ENCODE measurements at regions not wholly inside any gene's neighbourhood (a gene's known extent, or its start where the extent isn't known, plus 50 kb on each side); places are given as distances from the start of the nearest gene placed in this dataset.

- Histone ChIP-seq H3K27ac (ENCODE audit: low read length) (no peak overlapping the region), H3K36me3 (ENCODE audit: control insufficient read depth in 1 of 2, insufficient read depth in 2 of 2, low read length in 2 of 2) (no peaks in the 10 kb centered on the region), H3K27me3 (ENCODE audit: low read depth, low read length) (no peaks in the 10 kb centered on the region), H3K9me3 (ENCODE audit: control insufficient read depth in 1 of 2, low read length in 2 of 2) (no peaks in the 10 kb centered on the region), H3K4me3 (ENCODE audit: low read depth in 1 of 2, low read length in 2 of 2) (no peak overlapping the region), H3K4me1 (ENCODE audit: control insufficient read depth in 1 of 2, insufficient read depth in 2 of 2, low read length in 2 of 2) (no peaks in the 10 kb centered on the region)
These were observed 1317.1 kb upstream of the ZEB2 start for GRCh38 chr2:145836986-145837385.

- no peaks in the 10 kb centered on the region for H3K27me3 ChIP-seq (ENCODE audit: low read depth, low read length)
- H3K9me3 ChIP-seq (ENCODE audit: control insufficient read depth in 1 of 2, low read length in 2 of 2), result no peaks in the 10 kb centered on the region
- H3K36me3 ChIP-seq (ENCODE audit: control insufficient read depth in 1 of 2, insufficient read depth in 2 of 2, low read length in 2 of 2), result no peaks in the 10 kb centered on the region
- no peaks in the 10 kb centered on the region for H3K4me1 ChIP-seq (ENCODE audit: control insufficient read depth in 1 of 2, insufficient read depth in 2 of 2, low read length in 2 of 2)
- no peak overlapping the region for H3K4me3 ChIP-seq (ENCODE audit: low read depth in 1 of 2, low read length in 2 of 2)
- no peak overlapping the region for H3K27ac ChIP-seq (ENCODE audit: low read length)
These were observed 1315.7 kb upstream of the ZEB2 start for GRCh38 chr2:145835665-145836064.

GRCh38 chr2:145832681-145833080 is 1312.8 kb upstream of the ZEB2 start:
- Histone ChIP-seq H3K27ac (ENCODE audit: low read length) (no peak overlapping the region), H3K27me3 (ENCODE audit: low read depth, low read length) (no peaks in the 10 kb centered on the region), H3K36me3 (ENCODE audit: control insufficient read depth in 1 of 2, insufficient read depth in 2 of 2, low read length in 2 of 2) (no peaks in the 10 kb centered on the region), H3K4me1 (ENCODE audit: control insufficient read depth in 1 of 2, insufficient read depth in 2 of 2, low read length in 2 of 2) (no peaks in the 10 kb centered on the region), H3K4me3 (ENCODE audit: low read depth in 1 of 2, low read length in 2 of 2) (no peak overlapping the region), H3K9me3 (ENCODE audit: control insufficient read depth in 1 of 2, low read length in 2 of 2) (no peaks in the 10 kb centered on the region)

- Histone ChIP-seq H3K36me3 (ENCODE audit: control insufficient read depth in 1 of 2, insufficient read depth in 2 of 2, low read length in 2 of 2) (no peaks in the 10 kb centered on the region), H3K4me1 (ENCODE audit: control insufficient read depth in 1 of 2, insufficient read depth in 2 of 2, low read length in 2 of 2) (no peaks in the 10 kb centered on the region)
These were observed 1310.0 kb upstream of the ZEB2 start for GRCh38 chr2:145829931-145830330.

GRCh38 chr2:145827235-145827634 is 1307.3 kb upstream of the ZEB2 start:
- H3K4me1 ChIP-seq (ENCODE audit: control insufficient read depth in 1 of 2, insufficient read depth in 2 of 2, low read length in 2 of 2), result no peaks in the 10 kb centered on the region
- H3K36me3 ChIP-seq (ENCODE audit: control insufficient read depth in 1 of 2, insufficient read depth in 2 of 2, low read length in 2 of 2), result no peaks in the 10 kb centered on the region
- no peaks in the 10 kb centered on the region for H3K27me3 ChIP-seq (ENCODE audit: low read depth, low read length)
- H3K4me3 ChIP-seq (ENCODE audit: low read depth in 1 of 2, low read length in 2 of 2), result no peak overlapping the region
- H3K9me3 ChIP-seq (ENCODE audit: control insufficient read depth in 1 of 2, low read length in 2 of 2), result no peaks in the 10 kb centered on the region
- H3K27ac ChIP-seq (ENCODE audit: low read length), result no peak overlapping the region

More at GRCh38 chr2:145829931-145830330, 1310.0 kb upstream of the ZEB2 start:
- Histone ChIP-seq H3K27me3 (ENCODE audit: low read depth, low read length) (no peaks in the 10 kb centered on the region), H3K9me3 (ENCODE audit: control insufficient read depth in 1 of 2, low read length in 2 of 2) (no peaks in the 10 kb centered on the region), H3K27ac (ENCODE audit: low read length) (no peak overlapping the region), H3K4me3 (ENCODE audit: low read depth in 1 of 2, low read length in 2 of 2) (no peak overlapping the region)

- H3K4me3 ChIP-seq (ENCODE audit: low read depth in 1 of 2, low read length in 2 of 2), result no peak overlapping the region
- no peaks in the 10 kb centered on the region for H3K4me1 ChIP-seq (ENCODE audit: control insufficient read depth in 1 of 2, insufficient read depth in 2 of 2, low read length in 2 of 2)
- no peak overlapping the region for H3K27ac ChIP-seq (ENCODE audit: low read length)
- no peaks in the 10 kb centered on the region for H3K27me3 ChIP-seq (ENCODE audit: low read depth, low read length)
- H3K9me3 ChIP-seq (ENCODE audit: control insufficient read depth in 1 of 2, low read length in 2 of 2), result no peaks in the 10 kb centered on the region
- H3K36me3 ChIP-seq (ENCODE audit: control insufficient read depth in 1 of 2, insufficient read depth in 2 of 2, low read length in 2 of 2), result no peaks in the 10 kb centered on the region
These were observed 1304.5 kb upstream of the ZEB2 start for GRCh38 chr2:145824384-145824783.

- H3K27ac ChIP-seq (ENCODE audit: low read length), result no peak overlapping the region
- no peaks in the 10 kb centered on the region for H3K36me3 ChIP-seq (ENCODE audit: control insufficient read depth in 1 of 2, insufficient read depth in 2 of 2, low read length in 2 of 2)
- no peaks in the 10 kb centered on the region for H3K27me3 ChIP-seq (ENCODE audit: low read depth, low read length)
- no peak overlapping the region for H3K4me3 ChIP-seq (ENCODE audit: low read depth in 1 of 2, low read length in 2 of 2)
- H3K9me3 ChIP-seq (ENCODE audit: control insufficient read depth in 1 of 2, low read length in 2 of 2), result no peaks in the 10 kb centered on the region
- no peaks in the 10 kb centered on the region for H3K4me1 ChIP-seq (ENCODE audit: control insufficient read depth in 1 of 2, insufficient read depth in 2 of 2, low read length in 2 of 2)
These were observed 1303.1 kb upstream of the ZEB2 start for GRCh38 chr2:145822892-145823534.

GRCh38 chr2:145820651-145821050 is 1300.7 kb upstream of the ZEB2 start:
- no peak overlapping the region for H3K27ac ChIP-seq (ENCODE audit: low read length)
- no peaks in the 10 kb centered on the region for H3K9me3 ChIP-seq (ENCODE audit: control insufficient read depth in 1 of 2, low read length in 2 of 2)
- H3K36me3 ChIP-seq (ENCODE audit: control insufficient read depth in 1 of 2, insufficient read depth in 2 of 2, low read length in 2 of 2), result no peaks in the 10 kb centered on the region
- H3K4me1 ChIP-seq (ENCODE audit: control insufficient read depth in 1 of 2, insufficient read depth in 2 of 2, low read length in 2 of 2), result no peaks in the 10 kb centered on the region
- H3K27me3 ChIP-seq (ENCODE audit: low read depth, low read length), result no peaks in the 10 kb centered on the region
- H3K4me3 ChIP-seq (ENCODE audit: low read depth in 1 of 2, low read length in 2 of 2), result no peak overlapping the region

- Histone ChIP-seq H3K4me1 (ENCODE audit: control insufficient read depth in 1 of 2, insufficient read depth in 2 of 2, low read length in 2 of 2) (no peaks in the 10 kb centered on the region), H3K9me3 (ENCODE audit: control insufficient read depth in 1 of 2, low read length in 2 of 2) (no peaks in the 10 kb centered on the region), H3K27ac (ENCODE audit: low read length) (no peak overlapping the region), H3K27me3 (ENCODE audit: low read depth, low read length) (no peaks in the 10 kb centered on the region), H3K4me3 (ENCODE audit: low read depth in 1 of 2, low read length in 2 of 2) (no peak overlapping the region), H3K36me3 (ENCODE audit: control insufficient read depth in 1 of 2, insufficient read depth in 2 of 2, low read length in 2 of 2) (no peaks in the 10 kb centered on the region)
These were observed 1299.1 kb upstream of the ZEB2 start for GRCh38 chr2:145818890-145819504.

- Histone ChIP-seq H3K27ac (ENCODE audit: low read length) (no peak overlapping the region), H3K4me3 (ENCODE audit: low read depth in 1 of 2, low read length in 2 of 2) (no peak overlapping the region), H3K36me3 (ENCODE audit: control insufficient read depth in 1 of 2, insufficient read depth in 2 of 2, low read length in 2 of 2) (no peaks in the 10 kb centered on the region), H3K9me3 (ENCODE audit: control insufficient read depth in 1 of 2, low read length in 2 of 2) (no peaks in the 10 kb centered on the region), H3K27me3 (ENCODE audit: low read depth, low read length) (no peaks in the 10 kb centered on the region), H3K4me1 (ENCODE audit: control insufficient read depth in 1 of 2, insufficient read depth in 2 of 2, low read length in 2 of 2) (no peaks in the 10 kb centered on the region)
These were observed 1296.0 kb upstream of the ZEB2 start for GRCh38 chr2:145815933-145816332.

GRCh38 chr2:145813481-145813880 is 1293.6 kb upstream of the ZEB2 start:
- Histone ChIP-seq H3K4me1 (ENCODE audit: control insufficient read depth in 1 of 2, insufficient read depth in 2 of 2, low read length in 2 of 2) (no peaks in the 10 kb centered on the region), H3K4me3 (ENCODE audit: low read depth in 1 of 2, low read length in 2 of 2) (no peak overlapping the region), H3K27ac (ENCODE audit: low read length) (no peak overlapping the region), H3K36me3 (ENCODE audit: control insufficient read depth in 1 of 2, insufficient read depth in 2 of 2, low read length in 2 of 2) (no peaks in the 10 kb centered on the region), H3K27me3 (ENCODE audit: low read depth, low read length) (no peaks in the 10 kb centered on the region), H3K9me3 (ENCODE audit: control insufficient read depth in 1 of 2, low read length in 2 of 2) (no peaks in the 10 kb centered on the region)

GRCh38 chr2:145812165-145812554 is 1292.2 kb upstream of the ZEB2 start:
- no peaks in the 10 kb centered on the region for H3K27me3 ChIP-seq (ENCODE audit: low read depth, low read length)
- H3K36me3 ChIP-seq (ENCODE audit: control insufficient read depth in 1 of 2, insufficient read depth in 2 of 2, low read length in 2 of 2), result no peaks in the 10 kb centered on the region
- no peak overlapping the region for H3K27ac ChIP-seq (ENCODE audit: low read length)
- no peaks in the 10 kb centered on the region for H3K4me1 ChIP-seq (ENCODE audit: control insufficient read depth in 1 of 2, insufficient read depth in 2 of 2, low read length in 2 of 2)
- H3K9me3 ChIP-seq (ENCODE audit: control insufficient read depth in 1 of 2, low read length in 2 of 2), result no peaks in the 10 kb centered on the region
- no peak overlapping the region for H3K4me3 ChIP-seq (ENCODE audit: low read depth in 1 of 2, low read length in 2 of 2)

Data from muscle layer of duodenum (tissue), 2 donors.